ENCODE measurements at regions not wholly inside any gene's neighbourhood (a gene's known extent, or its start where the extent isn't known, plus 50 kb on each side); places are given as distances from the start of the nearest gene placed in this dataset.

- Histone ChIP-seq H3K36me3 (no peaks in the 10 kb centered on the region), H3K4me3 (no peak overlapping the region), H3K27ac (peak overlapping the region; percentile 23 to 89 (median 70)), H3K4me1 (peaks cover 6 to 37% (median 33%) of the 10 kb centered on the region in 4 donors), H3K27me3 (no peaks in the 10 kb centered on the region), H3K9me3 (no peaks in the 10 kb centered on the region)
- no peak for TF ChIP-seq POLR2A (IDR thresholded peaks at IDR 0.05)
- TF ChIP-seq, protein P1, sequence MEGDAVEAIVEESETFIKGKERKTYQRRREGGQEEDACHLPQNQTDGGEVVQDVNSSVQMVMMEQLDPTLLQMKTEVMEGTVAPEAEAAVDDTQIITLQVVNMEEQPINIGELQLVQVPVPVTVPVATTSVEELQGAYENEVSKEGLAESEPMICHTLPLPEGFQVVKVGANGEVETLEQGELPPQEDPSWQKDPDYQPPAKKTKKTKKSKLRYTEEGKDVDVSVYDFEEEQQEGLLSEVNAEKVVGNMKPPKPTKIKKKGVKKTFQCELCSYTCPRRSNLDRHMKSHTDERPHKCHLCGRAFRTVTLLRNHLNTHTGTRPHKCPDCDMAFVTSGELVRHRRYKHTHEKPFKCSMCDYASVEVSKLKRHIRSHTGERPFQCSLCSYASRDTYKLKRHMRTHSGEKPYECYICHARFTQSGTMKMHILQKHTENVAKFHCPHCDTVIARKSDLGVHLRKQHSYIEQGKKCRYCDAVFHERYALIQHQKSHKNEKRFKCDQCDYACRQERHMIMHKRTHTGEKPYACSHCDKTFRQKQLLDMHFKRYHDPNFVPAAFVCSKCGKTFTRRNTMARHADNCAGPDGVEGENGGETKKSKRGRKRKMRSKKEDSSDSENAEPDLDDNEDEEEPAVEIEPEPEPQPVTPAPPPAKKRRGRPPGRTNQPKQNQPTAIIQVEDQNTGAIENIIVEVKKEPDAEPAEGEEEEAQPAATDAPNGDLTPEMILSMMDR (IDR thresholded peaks at IDR 0.05): no peak
- DNase-seq: no peak
These were observed 142.9 kb downstream of the TOMM20 start for GRCh38 chr1:234985516-234986294.

GRCh38 chr1:234985007-234985370 is 143.6 kb downstream of the TOMM20 start:
- H3K4me3 ChIP-seq: no peak overlapping the region
- peaks cover 9 to 44% (median 40%) of the 10 kb centered on the region in 4 donors for H3K4me1 ChIP-seq
- H3K9me3 ChIP-seq: no peaks in the 10 kb centered on the region
- no peaks in the 10 kb centered on the region for H3K36me3 ChIP-seq
- DNase-seq: no peak
- H3K27ac ChIP-seq: peak overlapping the region; percentile 21 to 89 (median 70)
- no peaks in the 10 kb centered on the region for H3K27me3 ChIP-seq
- TF ChIP-seq, protein P1 (IDR thresholded peaks at IDR 0.05): no peak
- no peak for TF ChIP-seq POLR2A (IDR thresholded peaks at IDR 0.05)

DNA sequence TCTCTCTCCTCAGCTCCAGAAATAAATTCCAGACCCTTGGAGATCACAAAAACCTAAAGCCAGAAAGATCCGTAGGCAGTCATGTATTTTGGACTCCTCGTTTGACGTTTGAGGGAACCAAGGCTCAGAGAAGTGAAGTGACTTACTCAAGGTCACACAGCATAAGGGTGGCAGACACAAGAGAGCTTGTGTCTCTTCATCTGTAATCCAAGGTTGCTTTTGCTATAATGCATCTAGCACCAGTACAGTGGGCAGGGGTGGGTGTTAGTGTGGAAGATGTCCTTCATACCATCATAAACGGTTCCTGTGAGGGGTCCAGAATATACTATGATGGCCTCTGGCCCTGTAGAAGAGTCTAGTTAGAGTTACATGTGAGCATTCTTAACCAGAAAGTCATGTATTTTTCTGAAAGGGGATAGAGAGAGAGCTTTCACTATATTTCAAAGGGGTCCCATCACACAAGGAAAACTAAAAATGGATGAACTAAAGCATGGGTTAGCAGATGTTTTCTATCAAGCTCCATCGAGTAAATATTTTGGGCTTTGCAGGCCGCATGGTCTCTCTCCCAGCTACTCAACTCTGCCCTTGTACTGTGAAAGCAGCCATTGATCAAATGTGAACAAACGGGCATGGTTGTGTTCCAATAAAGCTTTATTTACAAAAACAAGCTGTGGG is 144.9 kb downstream of the TOMM20 start:
- no peaks in the 10 kb centered on the region for H3K9me3 ChIP-seq
- H3K27ac ChIP-seq: peak overlapping the region; percentile 21 to 89 (median 68)
- H3K4me3 ChIP-seq: no peak overlapping the region
- no peaks in the 10 kb centered on the region for H3K36me3 ChIP-seq
- H3K4me1 ChIP-seq: peaks cover 14 to 57% (median 53%) of the 10 kb centered on the region in 4 donors
- no peak for TF ChIP-seq POLR2A (IDR thresholded peaks at IDR 0.05)
- TF ChIP-seq, protein P1 (IDR thresholded peaks at IDR 0.05): no peak
- peak in 1 of 3 donors; percentile 10 for DNase-seq
- no peaks in the 10 kb centered on the region for H3K27me3 ChIP-seq

GRCh38 chr1:234981758-234982157 is 146.9 kb downstream of the TOMM20 start:
- DNase-seq: peak in 1 of 3 donors; percentile 9
- peak overlapping the region; percentile 70 to 96 (median 86) for H3K27ac ChIP-seq
- no peaks in the 10 kb centered on the region for H3K27me3 ChIP-seq
- no peak overlapping the region for H3K4me3 ChIP-seq
- no peaks in the 10 kb centered on the region for H3K36me3 ChIP-seq
- TF ChIP-seq, protein P1 (IDR thresholded peaks at IDR 0.05): no peak
- no peak for TF ChIP-seq POLR2A (IDR thresholded peaks at IDR 0.05)
- no peaks in the 10 kb centered on the region for H3K9me3 ChIP-seq
- H3K4me1 ChIP-seq: peaks cover 19 to 57% (median 51%) of the 10 kb centered on the region in 4 donors

- no peak for TF ChIP-seq POLR2A (IDR thresholded peaks at IDR 0.05)
- TF ChIP-seq, protein P1 (IDR thresholded peaks at IDR 0.05): no peak
- no peak overlapping the region for H3K4me3 ChIP-seq
- H3K27me3 ChIP-seq: no peaks in the 10 kb centered on the region
- H3K27ac ChIP-seq: peak overlapping the region; percentile 70 to 96 (median 86)
- H3K36me3 ChIP-seq: no peaks in the 10 kb centered on the region
- peak; percentile 67 to 88 (median 72) for DNase-seq
- no peaks in the 10 kb centered on the region for H3K9me3 ChIP-seq
- peaks cover 19 to 63% (median 49%) of the 10 kb centered on the region in 4 donors for H3K4me1 ChIP-seq
These were observed 147.8 kb downstream of the TOMM20 start for GRCh38 chr1:234980645-234981396.
